Liver (tissue), 3 donors: ENCODE measurements at regions not wholly inside any gene's neighbourhood (a gene's known extent, or its start where the extent isn't known, plus 50 kb on each side); places are given as distances from the start of the nearest gene placed in this dataset.

Experiments
- GABPA ChIP-seq, 2 donors: IDR thresholded peaks in 1 of 2; conservative IDR thresholded peaks in 1 of 2; 2 replicates each; pipeline ENCODE4 v1.6.1; 2016; ENCODE audit warnings: antibody characterized with exemption in 2 of 2, mild to moderate bottlenecking in 1 of 2, moderate library complexity in 1 of 2
- YY1 ChIP-seq: IDR thresholded peaks from 2 replicates; pipeline ENCODE4 v1.6.1; 2016; ENCODE audit warnings: antibody characterized with exemption, mild to moderate bottlenecking
- TF ChIP-seq, protein P1 (sequence below): fragments of 150-350 bp; IDR thresholded peaks from 2 replicates; pipeline ENCODE4 v1.5.1; 2017; ENCODE audit warnings: improper control_type of control experiment, low read depth, low read length; ENCODE audit not compliant: missing input control
- TF ChIP-seq, protein P2 (sequence below): IDR thresholded peaks from 2 replicates; pipeline ENCODE4 v1.6.1; 2016; ENCODE audit warnings: antibody characterized with exemption, mild to moderate bottlenecking
- donor health status: healthy.
- donor health status: healthy.

DNA sequence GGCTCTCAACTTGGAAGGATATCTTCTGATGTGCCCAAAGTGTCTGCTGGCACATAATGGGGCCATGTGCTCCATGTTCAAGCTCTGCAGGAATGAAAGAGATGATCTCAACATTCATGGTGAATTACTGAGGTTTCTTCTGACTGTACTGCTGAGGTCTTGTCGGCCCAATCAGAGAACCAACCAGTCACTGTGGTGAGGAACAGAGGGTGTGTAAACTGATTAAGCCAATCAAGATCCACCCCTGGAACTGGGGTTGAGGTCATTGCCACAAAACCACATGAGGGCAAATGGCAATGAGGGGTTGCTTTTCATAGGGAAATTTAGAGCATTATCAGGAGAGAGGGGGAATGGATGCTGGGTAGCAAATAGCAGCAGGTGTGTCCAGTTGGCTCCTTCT, 152.3 kb upstream of the RAG2 start:
- TF ChIP-seq GABPA (IDR thresholded peaks at IDR 0.05 in 1 of 2, conservative IDR thresholded peaks at IDR 0.05 in 1 of 2) = no peak
- TF ChIP-seq, protein P1, sequence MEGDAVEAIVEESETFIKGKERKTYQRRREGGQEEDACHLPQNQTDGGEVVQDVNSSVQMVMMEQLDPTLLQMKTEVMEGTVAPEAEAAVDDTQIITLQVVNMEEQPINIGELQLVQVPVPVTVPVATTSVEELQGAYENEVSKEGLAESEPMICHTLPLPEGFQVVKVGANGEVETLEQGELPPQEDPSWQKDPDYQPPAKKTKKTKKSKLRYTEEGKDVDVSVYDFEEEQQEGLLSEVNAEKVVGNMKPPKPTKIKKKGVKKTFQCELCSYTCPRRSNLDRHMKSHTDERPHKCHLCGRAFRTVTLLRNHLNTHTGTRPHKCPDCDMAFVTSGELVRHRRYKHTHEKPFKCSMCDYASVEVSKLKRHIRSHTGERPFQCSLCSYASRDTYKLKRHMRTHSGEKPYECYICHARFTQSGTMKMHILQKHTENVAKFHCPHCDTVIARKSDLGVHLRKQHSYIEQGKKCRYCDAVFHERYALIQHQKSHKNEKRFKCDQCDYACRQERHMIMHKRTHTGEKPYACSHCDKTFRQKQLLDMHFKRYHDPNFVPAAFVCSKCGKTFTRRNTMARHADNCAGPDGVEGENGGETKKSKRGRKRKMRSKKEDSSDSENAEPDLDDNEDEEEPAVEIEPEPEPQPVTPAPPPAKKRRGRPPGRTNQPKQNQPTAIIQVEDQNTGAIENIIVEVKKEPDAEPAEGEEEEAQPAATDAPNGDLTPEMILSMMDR = no peak
- TF ChIP-seq, protein P2, sequence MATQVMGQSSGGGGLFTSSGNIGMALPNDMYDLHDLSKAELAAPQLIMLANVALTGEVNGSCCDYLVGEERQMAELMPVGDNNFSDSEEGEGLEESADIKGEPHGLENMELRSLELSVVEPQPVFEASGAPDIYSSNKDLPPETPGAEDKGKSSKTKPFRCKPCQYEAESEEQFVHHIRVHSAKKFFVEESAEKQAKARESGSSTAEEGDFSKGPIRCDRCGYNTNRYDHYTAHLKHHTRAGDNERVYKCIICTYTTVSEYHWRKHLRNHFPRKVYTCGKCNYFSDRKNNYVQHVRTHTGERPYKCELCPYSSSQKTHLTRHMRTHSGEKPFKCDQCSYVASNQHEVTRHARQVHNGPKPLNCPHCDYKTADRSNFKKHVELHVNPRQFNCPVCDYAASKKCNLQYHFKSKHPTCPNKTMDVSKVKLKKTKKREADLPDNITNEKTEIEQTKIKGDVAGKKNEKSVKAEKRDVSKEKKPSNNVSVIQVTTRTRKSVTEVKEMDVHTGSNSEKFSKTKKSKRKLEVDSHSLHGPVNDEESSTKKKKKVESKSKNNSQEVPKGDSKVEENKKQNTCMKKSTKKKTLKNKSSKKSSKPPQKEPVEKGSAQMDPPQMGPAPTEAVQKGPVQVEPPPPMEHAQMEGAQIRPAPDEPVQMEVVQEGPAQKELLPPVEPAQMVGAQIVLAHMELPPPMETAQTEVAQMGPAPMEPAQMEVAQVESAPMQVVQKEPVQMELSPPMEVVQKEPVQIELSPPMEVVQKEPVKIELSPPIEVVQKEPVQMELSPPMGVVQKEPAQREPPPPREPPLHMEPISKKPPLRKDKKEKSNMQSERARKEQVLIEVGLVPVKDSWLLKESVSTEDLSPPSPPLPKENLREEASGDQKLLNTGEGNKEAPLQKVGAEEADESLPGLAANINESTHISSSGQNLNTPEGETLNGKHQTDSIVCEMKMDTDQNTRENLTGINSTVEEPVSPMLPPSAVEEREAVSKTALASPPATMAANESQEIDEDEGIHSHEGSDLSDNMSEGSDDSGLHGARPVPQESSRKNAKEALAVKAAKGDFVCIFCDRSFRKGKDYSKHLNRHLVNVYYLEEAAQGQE = no peak
- no peak for TF ChIP-seq YY1
